GM21447 (cell line): ENCODE measurements at regions not wholly inside any gene's neighbourhood (a gene's known extent, or its start where the extent isn't known, plus 50 kb on each side); places are given as distances from the start of the nearest gene placed in this dataset.
"Not testable (repeated sequence)": the region's sequence is repeated elsewhere in the genome, so short reads cannot be mapped to it uniquely, and the experiment has no call there.

ENCODE experiments used
- ATAC-seq: cut with Tn5 transposase; IDR thresholded peaks from one replicate; pipeline ENCODE4 v1.9.1; 2021; ENCODE audit not compliant: unreplicated experiment

DNA sequence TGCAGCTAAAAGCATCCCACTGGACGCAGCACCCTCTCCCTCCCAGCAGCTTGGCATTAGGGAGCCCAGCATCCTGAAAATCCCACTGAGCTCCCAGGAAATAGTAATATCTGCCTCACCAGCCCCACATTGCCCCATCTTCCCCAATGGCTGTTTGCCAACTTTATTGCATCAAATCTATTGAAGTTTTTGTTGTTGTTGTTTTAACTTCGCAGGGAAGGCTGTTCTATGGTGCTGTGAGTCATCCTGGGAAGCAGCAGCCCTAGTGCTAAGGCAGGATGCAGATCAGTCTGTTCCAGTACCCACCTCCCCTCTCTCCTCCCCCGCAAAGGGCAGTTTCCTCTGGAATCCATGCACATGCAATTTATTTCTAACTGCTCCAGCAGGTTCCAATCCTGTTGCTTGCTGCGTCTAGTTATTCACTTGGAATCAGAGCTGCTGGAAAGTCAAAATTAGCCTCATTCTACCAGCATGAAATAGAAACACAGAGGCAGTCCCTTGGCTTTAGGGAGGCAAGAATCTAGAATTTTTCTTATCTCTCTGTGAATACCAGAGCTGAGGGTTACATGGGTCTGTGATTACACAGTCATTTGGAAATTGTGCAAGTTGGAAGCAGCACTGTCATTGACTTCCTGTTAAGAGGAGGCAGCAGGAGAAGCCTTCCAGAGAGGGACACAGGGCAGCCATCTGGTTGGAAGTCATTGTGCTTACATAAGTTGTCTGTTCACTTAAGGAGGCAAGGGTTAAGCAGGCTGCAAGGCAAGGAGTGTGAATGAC is 115.9 kb upstream of the CACUL1 start:
- no peak for ATAC-seq

DNA sequence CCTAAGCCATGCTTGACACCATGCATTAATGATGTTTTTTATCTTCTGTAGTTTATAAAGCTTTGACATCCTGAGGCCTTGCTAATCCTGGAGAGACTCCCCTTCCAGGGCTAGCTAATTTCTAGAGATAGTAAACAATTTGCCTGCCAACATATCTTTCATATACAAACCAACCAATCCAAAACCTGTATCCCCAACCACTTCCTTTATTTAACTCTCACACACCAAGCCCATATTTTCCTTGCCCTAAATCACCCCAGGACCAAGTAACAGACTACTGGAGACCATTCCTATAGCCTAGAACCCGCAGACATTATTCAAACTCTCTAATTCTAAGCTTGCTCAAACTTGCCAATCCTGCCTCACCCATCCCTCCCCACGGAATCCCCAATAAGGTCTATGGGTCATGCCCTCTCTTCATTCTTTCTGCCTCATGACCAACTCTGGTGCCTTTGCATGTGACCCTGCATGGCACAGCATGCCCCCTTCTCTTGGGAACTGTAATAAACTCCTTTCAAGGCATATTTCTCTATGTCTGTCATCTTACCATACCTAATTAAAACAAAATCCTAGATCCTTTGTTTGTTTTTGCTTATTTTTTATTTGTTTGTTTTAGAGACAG is 116.6 kb upstream of the CACUL1 start:
- no peak for ATAC-seq

DNA sequence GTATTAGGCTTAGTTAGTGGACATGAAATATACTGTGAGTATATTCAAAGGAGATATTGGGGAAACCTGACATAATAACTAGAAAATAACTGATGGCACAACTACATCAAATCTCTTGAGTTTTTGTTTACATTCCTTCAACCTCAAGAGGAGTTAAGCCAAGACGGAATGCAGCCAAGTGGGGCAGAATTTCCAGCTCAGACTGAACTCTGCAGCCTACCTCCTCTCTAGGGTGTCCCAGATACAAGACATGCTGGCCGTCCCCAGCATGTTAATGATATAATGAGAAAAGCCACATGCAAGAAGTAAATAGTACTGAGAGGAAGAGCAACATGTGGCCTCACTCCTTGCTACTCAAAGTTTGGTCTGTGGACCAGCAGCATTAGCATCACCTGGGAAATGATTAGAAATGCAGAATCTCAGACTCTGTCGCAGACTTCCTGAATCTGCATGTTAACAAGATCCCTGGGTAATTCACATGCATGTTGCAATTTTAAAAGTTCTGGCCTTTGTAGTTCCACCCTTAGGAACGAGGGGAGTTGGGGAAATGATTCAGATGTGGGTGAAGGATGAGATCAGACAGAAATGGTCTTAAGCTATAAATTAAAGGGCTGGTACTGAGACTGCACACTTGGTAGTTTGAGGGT is 118.4 kb upstream of the CACUL1 start:
- ATAC-seq: no peak

DNA sequence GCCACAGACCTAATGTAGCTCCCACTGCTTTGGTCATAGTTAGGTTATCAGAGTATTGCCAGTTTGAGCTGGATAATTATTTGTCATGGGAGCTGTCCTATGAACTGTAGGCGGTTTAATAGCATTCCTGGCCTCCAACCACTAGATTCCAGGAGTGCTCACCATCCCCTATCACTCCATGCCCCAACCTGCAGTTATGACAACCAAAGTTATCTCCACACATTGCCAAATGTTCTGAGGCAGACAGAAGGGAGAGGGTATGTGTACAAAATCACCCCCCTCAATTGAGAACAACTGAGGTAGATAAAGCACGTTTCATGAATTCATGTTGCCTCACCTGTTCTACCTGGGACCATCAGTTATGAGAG is 119.0 kb upstream of the CACUL1 start:
- no peak for ATAC-seq

DNA sequence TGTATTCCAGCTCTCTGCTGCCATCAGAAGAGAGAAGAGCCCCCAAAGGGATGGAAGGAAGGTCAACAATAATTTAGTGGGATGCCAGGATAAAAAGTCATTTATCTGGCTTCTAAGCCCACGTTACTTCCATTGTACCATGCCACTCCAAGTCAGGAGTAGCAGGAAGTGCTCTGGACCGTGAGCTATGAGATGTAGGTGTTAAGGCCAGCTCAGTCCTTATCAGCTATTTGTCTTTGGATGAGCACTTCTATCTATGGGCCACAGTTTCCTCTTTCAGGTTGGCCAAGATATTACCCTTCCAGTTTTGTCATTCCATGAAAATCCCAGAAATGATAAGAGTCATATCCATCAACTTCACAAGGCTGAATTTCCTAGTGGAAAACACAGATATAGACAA is 119.4 kb upstream of the CACUL1 start:
- ATAC-seq: no peak

DNA sequence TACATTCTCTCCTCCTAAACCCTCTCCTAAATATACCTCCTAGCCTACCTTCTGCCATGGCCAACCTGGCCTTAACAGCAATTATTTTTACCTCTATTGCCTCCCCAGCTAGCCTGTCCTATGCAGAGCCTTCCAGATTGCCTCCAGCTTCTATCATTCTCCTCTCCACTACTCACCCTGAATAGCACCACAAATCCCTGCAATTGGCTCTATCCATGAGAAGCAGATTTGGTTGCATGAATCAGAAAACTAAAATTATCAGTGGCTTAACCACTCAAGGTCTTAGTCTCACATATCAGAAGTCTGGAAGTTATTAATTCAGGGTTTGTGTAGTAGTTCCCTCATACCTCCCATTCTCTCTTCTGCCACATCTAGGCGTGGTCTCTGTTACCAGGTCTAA is 120.3 kb upstream of the CACUL1 start:
- no peak for ATAC-seq

DNA sequence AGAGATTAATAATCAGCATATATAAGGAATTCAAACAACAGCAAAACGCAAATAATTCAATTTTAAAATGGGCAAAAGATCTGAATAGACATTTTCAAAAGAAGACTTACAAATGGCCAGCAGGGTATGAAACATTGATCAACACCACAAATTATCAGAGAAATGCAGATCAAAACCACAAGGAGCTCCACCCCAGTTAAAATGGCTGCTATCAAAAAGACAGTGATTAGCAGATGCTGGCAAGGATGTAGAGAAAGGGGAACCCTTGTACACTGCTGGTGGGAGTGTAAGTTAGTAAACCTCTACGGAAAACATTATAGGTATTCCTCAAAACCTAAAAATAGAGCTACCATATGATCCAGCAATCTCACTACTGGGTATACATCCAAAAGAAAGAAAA is 128.0 kb upstream of the CACUL1 start:
- no peak for ATAC-seq

DNA sequence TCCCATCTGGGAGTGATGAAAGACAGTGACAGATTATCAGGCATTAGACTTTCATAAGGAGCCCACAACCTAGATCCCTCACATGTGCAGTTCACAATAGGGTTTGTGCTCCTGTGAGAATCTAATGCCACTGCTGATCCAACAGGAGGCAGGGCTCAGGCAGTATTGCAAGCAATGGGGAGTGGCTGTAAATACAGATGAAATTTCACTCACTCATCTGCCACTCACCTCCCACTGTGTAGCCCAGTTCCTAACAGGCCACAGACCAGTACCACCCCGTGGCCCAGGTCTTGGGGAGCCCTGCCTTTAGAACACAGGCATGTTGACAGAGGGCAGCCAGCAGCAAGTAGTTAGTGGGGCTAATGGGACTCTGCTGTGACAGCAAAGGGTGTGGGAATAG is 137.3 kb upstream of the NANOS1 start:
- ATAC-seq: no peak

DNA sequence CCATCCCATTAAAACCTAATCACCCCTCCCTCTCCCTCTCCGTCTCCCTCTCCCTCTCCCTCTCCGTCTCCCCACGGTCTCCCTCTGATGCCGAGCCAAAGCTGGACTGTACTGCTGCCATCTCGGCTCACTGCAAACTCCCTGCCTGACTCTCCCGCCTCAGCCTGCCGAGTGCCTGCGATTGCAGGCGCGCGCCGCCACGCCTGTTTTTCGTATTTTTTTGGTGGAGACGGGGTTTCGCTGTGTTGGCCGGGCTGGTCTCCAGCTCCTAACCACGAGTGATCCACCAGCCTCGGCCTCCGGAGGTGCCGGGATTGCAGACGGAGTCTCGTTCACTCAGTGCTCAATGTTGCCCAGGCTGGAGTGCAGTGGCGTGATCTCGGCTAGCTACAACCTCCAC is 134.6 kb upstream of the NANOS1 start:
- ATAC-seq: not testable (repeated sequence)

DNA sequence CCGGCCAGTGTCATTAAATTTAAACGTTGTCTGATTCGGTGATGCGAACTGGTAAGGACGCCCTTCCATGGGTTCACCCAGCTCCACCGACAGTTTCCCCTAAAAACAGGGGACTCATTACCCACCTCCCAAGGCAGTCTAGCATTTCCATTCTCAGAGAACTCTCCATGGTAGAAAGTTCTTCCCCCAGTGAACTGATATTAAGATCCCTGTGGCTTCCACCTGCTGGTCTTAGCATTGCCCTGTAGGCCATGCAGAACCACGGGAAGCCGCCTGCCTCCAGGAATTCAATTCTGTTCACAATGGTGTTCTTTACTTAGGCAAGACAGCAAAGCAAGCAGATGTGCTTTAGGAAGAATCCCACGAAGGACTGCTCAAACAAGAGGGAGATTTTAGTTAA is 128.9 kb upstream of the NANOS1 start:
- ATAC-seq: no peak

DNA sequence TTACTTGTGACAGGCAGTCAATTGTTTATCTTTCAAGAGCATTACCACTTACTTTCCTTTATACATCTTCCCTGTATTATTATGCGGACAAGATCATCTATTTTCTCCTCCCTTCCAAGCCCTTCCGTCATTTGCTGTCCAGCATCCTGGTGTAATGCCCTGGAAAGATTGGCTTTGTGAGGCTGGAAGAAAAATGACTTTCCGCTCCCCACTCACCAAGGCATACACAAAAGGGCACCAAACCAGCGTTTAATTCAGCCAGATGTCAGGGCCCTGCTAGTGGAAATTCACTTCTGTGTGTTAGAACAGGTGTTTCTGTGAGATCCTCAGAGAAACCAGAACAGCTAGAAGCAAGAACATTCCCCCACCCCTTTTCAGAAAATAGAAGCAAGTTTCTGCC is 128.1 kb upstream of the NANOS1 start:
- ATAC-seq: no peak

DNA sequence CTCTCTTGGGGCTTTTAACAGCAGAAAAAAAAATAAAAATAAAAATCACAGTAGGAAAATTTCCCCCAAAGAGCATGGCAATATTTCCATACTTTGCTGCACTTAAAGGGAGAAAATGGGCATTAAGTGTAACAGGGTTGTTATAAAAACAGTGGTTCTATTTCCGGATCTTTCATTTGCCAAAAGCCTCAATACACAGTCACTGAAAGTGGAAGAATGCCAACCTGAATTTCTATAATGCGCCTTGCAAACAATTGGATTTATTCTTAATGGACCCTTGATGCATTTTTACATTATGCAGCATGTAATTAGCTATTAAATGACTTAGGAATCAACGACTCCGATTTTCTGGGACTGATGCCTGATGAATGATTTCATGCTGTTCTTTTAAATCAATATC is 127.6 kb upstream of the NANOS1 start:
- no peak for ATAC-seq

DNA sequence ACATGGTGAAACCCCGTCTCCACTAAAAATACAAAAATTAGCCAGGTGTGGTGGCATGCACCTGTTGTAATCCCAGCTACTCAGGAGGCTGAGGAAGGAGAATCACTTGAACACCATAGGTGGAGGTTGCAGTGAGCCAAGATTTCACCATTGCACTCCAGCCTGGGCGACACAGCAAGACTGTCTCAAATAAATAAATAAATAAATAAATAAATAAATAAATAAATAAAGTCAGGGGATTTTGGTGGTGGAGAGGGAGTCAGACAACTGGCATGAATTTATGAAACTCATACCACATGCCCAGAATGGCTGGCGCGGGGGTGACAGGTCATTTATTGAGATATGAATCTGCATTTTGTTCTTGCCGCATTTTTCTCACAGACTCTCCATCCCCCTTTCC is 126.9 kb upstream of the NANOS1 start:
- ATAC-seq: not testable (repeated sequence)

DNA sequence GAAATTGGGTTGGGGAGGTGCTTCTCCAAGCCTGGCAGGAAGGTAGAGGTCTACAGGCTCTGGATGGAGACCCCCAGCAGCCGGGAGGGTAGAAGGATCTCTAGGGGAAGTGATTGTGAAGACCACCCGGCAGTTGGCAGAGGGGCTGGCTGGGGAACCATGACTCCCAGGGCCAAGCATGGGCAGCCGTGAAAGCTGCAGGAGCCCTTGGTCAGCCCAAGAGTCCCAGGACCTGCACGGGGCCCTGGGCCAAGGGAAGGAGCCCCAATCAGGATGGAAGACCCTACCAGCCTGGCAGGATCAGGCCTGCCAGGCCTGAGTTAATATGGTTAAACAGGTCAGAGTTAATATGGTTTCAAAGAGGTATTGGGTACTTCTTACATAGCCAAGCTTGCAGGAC is 126.3 kb upstream of the NANOS1 start:
- ATAC-seq: no peak

DNA sequence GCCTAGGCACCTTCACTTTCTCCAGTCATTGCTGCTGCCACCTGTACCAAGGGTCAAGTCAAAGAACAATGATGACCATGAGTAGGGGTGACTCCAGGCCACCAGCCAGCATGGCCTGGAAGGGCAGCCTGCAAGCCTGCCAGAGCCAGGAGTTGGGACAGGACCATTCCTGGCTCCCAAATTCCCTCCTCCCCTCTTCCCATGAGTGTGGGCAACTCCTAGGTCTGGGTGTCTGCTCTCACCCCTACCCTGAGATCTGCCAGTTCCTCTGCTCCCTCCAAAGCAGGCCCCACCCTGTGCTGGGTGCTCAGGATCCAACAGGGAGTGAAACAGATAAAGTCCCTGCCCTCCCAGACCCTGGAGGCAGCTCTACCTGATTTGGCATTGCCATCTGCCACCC is 125.8 kb upstream of the NANOS1 start:
- no peak for ATAC-seq

DNA sequence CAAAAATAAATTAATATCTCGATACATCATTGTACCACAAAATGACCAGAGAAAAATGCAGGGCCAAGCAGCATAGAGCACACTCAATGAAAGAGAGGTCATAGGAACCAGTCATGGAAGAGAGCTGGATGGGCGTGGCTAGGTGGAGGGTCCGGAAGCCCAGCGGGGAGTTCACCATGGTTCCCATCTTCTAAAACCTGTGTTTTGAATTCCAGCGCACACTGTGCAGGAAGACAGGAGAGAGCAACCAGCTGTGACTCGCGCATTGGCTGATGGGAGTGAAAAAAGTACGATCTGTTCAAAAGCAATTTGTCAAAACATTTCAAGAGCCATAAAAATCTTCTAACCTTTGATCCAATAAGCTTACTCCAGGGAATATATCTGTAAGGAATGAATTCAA is 125.2 kb upstream of the NANOS1 start:
- ATAC-seq: no peak

DNA sequence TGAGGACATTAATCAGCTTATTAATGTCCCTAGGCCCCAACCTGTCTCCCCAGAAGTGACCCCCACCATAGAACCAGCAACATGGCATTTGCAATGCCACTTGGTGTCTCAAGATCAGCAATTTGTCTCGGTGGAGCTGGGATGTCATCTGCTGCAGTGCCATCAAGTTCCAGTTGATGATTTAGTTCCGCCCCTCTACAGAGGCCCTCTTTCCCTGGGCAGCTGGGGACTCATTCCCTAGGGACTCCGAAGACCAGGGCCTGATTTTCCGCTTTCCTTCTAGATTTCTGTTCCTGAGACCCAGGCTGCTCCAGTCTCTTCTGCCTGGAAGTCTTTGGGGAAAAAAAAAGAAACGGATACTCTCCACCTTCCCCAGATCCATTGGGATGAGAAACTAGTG is 122.5 kb upstream of the NANOS1 start:
- ATAC-seq: no peak

DNA sequence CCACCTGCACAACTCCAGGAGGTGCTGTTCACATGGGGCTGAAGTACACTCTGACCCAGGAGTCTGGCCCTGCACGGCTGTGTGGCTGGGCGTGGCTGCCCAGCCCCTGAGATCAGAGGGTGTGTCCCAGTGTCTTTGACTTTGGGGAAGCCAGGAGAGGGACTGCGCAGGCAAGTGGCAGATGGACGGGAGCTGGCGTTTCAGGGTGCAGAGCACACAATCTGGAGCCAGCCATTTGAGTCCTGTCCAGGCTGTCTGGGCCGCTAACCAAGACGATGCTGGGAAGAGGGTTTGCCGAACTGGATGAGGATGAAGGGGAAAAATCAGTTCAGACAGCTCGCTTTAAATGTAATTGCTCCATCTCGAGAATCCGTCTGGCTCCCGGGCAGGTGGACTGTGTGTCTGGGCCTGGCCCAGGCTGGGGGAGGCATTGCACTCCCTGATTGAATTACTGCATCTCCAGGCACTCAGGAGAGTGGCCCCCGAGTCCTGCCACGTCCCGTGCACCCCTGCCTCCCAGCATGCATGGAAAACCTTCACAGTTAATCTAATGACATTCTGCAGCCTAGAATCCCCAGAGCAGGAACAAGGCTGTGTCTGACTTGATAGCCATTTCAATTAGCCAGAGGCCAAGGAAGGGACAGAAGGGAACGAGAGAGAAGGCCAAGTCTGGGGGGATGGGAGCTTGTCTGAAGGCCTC is 120.8 kb upstream of the NANOS1 start:
- no peak for ATAC-seq

DNA sequence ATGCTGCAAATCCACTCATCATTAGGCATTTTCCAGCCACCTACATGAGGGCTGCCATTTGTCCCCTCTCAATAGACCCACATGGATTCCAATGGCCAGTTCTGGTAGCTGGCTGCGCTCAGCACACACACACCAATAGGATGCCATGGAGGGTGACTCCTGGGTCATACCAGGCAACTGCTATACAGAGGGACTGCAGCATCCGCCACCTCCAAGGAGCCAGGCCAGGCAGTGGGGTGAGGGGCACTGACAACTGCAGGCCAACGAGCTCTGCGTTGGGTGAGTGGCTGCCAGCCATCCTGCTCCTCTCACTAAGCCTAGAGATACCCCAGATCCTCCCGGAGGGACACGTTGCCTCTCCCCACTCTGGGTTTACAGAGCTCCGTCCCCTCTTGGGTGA is 118.8 kb upstream of the NANOS1 start:
- no peak for ATAC-seq

DNA sequence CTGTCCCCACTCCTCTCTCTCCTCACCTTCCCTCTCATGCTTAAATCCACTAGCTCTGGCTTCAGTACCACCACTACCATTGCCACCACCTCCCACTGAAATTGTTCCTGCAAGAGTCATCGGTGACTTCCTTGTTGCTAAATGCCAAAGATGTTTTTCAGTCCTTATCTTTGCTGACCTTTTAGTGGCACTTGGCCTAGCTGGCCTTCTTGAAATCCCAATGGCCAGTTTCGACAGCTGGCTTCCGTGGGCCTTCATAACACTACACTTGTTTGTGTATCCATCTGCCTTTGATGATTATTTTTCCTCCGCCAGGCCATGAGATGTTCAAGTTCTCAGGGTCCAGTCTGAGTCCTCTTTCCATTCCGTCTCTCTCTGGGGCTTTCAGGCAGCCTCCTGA is 118.2 kb upstream of the NANOS1 start:
- no peak for ATAC-seq

DNA sequence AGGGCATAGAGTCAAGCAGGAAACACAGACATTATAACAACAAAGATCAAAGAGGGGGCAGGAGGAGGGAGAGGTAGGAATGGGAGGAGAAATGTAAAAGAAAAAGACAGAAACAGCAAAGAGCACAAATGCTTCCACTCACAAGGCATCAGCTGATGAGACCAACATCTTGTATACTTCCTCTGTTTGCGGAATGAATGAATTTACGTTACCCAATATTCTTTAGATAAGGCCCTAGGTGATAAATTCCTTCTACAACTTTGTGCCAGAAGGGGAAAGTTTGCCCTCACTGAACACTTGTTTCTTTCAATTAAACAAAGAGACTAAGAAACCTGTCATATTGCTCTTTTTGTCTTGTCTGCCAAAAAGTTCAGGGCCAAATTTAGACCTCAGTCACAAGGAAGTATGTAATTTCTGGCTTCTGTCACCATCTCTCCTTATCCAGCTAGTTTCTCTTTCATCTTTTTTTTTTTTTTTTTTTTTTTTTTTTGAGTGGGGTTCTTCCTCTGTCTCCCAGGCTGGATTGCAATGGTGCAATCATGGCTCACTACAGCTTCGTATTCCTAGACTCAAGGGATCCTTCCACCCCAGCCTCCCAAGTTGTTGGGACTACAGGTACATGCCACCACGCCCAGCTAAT is 116.4 kb upstream of the NANOS1 start:
- ATAC-seq: no peak
